Ishikawa (cell line): ENCODE measurements at regions not wholly inside any gene's neighbourhood (a gene's known extent, or its start where the extent isn't known, plus 50 kb on each side); places are given as distances from the start of the nearest gene placed in this dataset.

Source experiments
- CREB1 ChIP-seq: IDR thresholded peaks from 2 replicates; pipeline ENCODE4 v1.6.1; 2012; ENCODE audit warnings: low read depth
- EGR1 ChIP-seq: IDR thresholded peaks from 2 replicates; pipeline ENCODE4 v1.6.1; 2012
- EP300 ChIP-seq: IDR thresholded peaks from 2 replicates; pipeline ENCODE4 v1.6.1; 2012; ENCODE audit warnings: borderline replicate concordance
- MAX ChIP-seq: IDR thresholded peaks from 2 replicates; pipeline ENCODE4 v1.6.1; 2012
- NFIC ChIP-seq: IDR thresholded peaks from 2 replicates; pipeline ENCODE4 v1.6.1; 2012
- RAD21 ChIP-seq: IDR thresholded peaks from 2 replicates; pipeline ENCODE4 v1.6.1; 2012; ENCODE audit warnings: low read depth
- REST ChIP-seq: IDR thresholded peaks from 2 replicates; pipeline ENCODE4 v1.6.1; 2012; ENCODE audit warnings: low read depth, mild to moderate bottlenecking
- TAF1 ChIP-seq: IDR thresholded peaks from 2 replicates; pipeline ENCODE4 v1.6.1; 2012; ENCODE audit warnings: low read depth, mild to moderate bottlenecking
- TCF12 ChIP-seq: IDR thresholded peaks from 2 replicates; pipeline ENCODE4 v1.6.1; 2012; ENCODE audit warnings: low read depth
- TEAD4 ChIP-seq: IDR thresholded peaks from 2 replicates; pipeline ENCODE4 v1.6.1; 2012

GRCh38 chr3:5918626-5919025 is 731.1 kb downstream of the EDEM1 start:
- TF ChIP-seq NFIC: no peak
- no peak for TF ChIP-seq REST
- TF ChIP-seq MAX: no peak
- no peak for TF ChIP-seq EP300
- TF ChIP-seq CREB1: no peak
- no peak for TF ChIP-seq TCF12
- TF ChIP-seq TAF1: no peak
- no peak for TF ChIP-seq RAD21
- TF ChIP-seq TEAD4: no peak
- no peak for TF ChIP-seq EGR1
